ENCODE measurements at regions not wholly inside any gene's neighbourhood (a gene's known extent, or its start where the extent isn't known, plus 50 kb on each side); places are given as distances from the start of the nearest gene placed in this dataset.
A peak's percentile ranks its signal among the peaks of the same experiment; 100 is the strongest.

DNA sequence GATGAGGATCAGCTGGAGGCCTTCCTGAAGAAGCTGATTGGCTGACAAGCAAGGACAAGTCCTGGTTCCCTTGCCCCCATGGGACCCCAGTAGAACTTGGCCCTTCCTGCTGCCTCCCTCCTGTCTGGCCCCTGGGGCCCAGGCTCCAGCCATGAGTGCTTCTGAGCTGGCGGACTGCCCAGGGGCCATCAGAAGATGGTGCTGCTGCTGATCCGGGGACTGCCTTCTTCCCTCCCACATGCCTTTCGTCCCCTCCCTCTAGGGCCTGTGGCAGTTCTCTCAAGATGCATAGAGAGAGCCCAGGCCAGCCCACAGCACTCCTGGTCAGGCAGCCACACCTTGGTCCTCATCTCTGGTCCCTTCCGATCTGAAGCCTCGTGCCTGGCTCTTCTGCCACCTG, 57.9 kb upstream of the PRKACB start:
- Histone ChIP-seq H3K9me3 (ENCODE audit: insufficient read depth, low read length) (no peaks in the 10 kb centered on the region), H3K27me3 (ENCODE audit: low read depth, low read length) (no peaks in the 10 kb centered on the region), H4K20me1 (ENCODE audit: insufficient read depth, low read length) (no peaks in the 10 kb centered on the region), H3K4me3 (ENCODE audit: low read length) (no peak overlapping the region), H3K36me3 (replicated peaks; ENCODE audit: low read depth, low read length) (no peaks in the 10 kb centered on the region), H3K4me2 (ENCODE audit: low read length) (no peak overlapping the region), H2AFZ (ENCODE audit: low read depth, low read length) (no peak overlapping the region), H3K27ac (ENCODE audit: low read length) (no peak overlapping the region), H3K9ac (ENCODE audit: low read length) (no peak overlapping the region), H3K79me2 (ENCODE audit: low read length) (no peaks in the 10 kb centered on the region), H3K4me1 (ENCODE audit: low read length) (no peaks in the 10 kb centered on the region)
- TF ChIP-seq EZH2phosphoT487 (IDR thresholded peaks at IDR 0.05; ENCODE audit: low read depth), result no peak
- TF ChIP-seq, protein P1, sequence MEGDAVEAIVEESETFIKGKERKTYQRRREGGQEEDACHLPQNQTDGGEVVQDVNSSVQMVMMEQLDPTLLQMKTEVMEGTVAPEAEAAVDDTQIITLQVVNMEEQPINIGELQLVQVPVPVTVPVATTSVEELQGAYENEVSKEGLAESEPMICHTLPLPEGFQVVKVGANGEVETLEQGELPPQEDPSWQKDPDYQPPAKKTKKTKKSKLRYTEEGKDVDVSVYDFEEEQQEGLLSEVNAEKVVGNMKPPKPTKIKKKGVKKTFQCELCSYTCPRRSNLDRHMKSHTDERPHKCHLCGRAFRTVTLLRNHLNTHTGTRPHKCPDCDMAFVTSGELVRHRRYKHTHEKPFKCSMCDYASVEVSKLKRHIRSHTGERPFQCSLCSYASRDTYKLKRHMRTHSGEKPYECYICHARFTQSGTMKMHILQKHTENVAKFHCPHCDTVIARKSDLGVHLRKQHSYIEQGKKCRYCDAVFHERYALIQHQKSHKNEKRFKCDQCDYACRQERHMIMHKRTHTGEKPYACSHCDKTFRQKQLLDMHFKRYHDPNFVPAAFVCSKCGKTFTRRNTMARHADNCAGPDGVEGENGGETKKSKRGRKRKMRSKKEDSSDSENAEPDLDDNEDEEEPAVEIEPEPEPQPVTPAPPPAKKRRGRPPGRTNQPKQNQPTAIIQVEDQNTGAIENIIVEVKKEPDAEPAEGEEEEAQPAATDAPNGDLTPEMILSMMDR (IDR thresholded peaks at IDR 0.05; ENCODE audit: low read depth, low read length), result no peak

DNA sequence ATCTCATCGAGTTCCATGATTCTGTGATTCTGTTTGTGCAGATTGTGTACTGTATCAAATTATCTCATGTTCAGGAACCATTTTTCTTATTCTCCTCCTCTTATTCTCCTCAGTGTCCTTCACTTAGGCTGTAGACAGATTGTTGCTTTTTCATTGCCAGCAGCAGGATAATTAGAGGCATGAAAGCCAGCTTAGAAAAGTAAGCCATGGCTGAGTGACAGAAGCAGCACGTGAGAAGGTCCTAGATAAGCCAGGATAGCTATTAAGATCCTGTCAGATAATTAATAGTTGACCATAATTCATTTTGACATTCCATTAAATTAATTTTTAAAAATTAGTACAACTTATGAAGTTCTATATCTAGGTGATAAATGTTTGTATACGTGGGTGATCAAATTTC, 60.8 kb upstream of the PRKACB start:
- H3K4me3 ChIP-seq (ENCODE audit: low read length), result no peak overlapping the region
- no peaks in the 10 kb centered on the region for H3K9me3 ChIP-seq (ENCODE audit: insufficient read depth, low read length)
- no peak overlapping the region for H3K4me2 ChIP-seq (ENCODE audit: low read length)
- H3K79me2 ChIP-seq (ENCODE audit: low read length), result peaks cover 7% of the 10 kb centered on the region; the same call in 1 of the 2 replicates
- no peaks in the 10 kb centered on the region for H3K36me3 ChIP-seq (replicated peaks; ENCODE audit: low read depth, low read length)
- no peaks in the 10 kb centered on the region for H3K27me3 ChIP-seq (ENCODE audit: low read depth, low read length)
- H3K27ac ChIP-seq (ENCODE audit: low read length), result no peak overlapping the region
- H4K20me1 ChIP-seq (ENCODE audit: insufficient read depth, low read length), result no peaks in the 10 kb centered on the region
- no peaks in the 10 kb centered on the region; the same call in 1 of the 2 replicates for H3K4me1 ChIP-seq (ENCODE audit: low read length)
- H2AFZ ChIP-seq (ENCODE audit: low read depth, low read length), result no peak overlapping the region
- TF ChIP-seq, protein P1 (IDR thresholded peaks at IDR 0.05; ENCODE audit: low read depth, low read length), result no peak
- TF ChIP-seq EZH2phosphoT487 (IDR thresholded peaks at IDR 0.05; ENCODE audit: low read depth), result no peak
- H3K9ac ChIP-seq (ENCODE audit: low read length), result no peak overlapping the region

DNA sequence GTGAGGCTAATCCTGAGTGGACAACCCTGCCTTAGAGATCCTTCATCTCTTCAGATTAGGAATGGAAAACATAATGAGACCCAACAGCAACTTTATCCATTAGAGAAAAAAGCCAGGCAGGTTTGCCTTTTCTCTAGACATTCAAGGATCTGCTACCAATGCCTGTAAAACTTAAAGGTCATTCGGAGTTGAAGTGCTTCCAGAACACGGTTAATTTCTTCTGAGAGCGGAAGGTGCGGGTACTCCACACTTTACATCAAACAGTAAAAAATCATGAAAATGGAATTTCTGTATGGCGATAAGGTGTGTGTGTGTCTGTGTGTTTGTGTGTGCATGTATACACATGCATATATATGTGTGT, 65.2 kb upstream of the PRKACB start:
- Histone ChIP-seq H3K79me2 (ENCODE audit: low read length) (peaks cover 17% of the 10 kb centered on the region), H3K36me3 (replicated peaks; ENCODE audit: low read depth, low read length) (peaks cover 5% of the 10 kb centered on the region), H3K4me3 (ENCODE audit: low read length) (peak overlapping the region; percentile 79), H3K27me3 (ENCODE audit: low read depth, low read length) (no peaks in the 10 kb centered on the region), H2AFZ (ENCODE audit: low read depth, low read length) (peak overlapping the region; percentile 79; the same call in 1 of the 2 replicates), H3K4me2 (ENCODE audit: low read length) (peak overlapping the region; percentile 92), H3K27ac (ENCODE audit: low read length) (no peak overlapping the region), H4K20me1 (ENCODE audit: insufficient read depth, low read length) (no peaks in the 10 kb centered on the region), H3K9ac (ENCODE audit: low read length) (peak overlapping the region; percentile 77), H3K9me3 (ENCODE audit: insufficient read depth, low read length) (no peaks in the 10 kb centered on the region), H3K4me1 (ENCODE audit: low read length) (peaks cover 9% of the 10 kb centered on the region)
- TF ChIP-seq EZH2phosphoT487 (IDR thresholded peaks at IDR 0.05; ENCODE audit: low read depth), result no peak
- TF ChIP-seq, protein P1 (IDR thresholded peaks at IDR 0.05; ENCODE audit: low read depth, low read length), result no peak

DNA sequence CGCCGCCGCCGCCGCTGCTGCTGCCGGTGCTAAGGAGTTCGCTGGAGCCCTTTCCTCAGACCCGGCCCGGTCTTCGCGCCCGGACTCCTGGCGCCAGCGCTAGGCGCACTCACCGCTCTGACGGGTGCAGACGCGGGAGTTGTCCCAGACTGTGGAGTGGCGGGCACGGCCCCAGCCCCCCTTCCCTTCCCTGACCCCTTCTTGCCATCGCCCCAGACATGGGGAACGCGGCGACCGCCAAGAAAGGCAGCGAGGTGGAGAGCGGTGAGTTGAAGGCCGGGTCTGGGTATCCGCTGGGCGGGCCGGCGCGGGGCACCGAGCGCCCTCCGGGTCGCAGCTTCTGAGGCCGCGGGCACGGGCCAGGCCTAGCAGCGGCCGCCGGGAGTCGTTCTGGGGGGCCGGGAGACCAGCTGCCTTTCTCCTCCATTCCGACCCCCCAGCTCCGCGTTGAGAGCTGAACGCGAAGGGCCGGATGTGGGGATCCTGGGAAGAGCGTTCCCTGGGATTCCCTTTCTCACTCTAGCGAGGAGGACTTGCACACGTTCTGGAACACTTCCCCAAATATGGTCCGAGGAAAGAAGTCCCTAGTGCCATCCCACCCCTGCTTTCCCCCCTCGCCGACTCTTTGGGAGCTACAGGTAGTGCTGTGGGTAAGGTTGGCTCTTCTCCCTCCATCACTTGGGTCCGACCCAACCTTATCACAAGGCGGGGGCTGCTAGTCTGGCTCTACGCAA, 65.8 kb upstream of the PRKACB start:
- H3K36me3 ChIP-seq (replicated peaks; ENCODE audit: low read depth, low read length), result peaks cover 8% of the 10 kb centered on the region
- peak overlapping the region; percentile 77 for H3K9ac ChIP-seq (ENCODE audit: low read length)
- H3K79me2 ChIP-seq (ENCODE audit: low read length), result peaks cover 17% of the 10 kb centered on the region
- H2AFZ ChIP-seq (ENCODE audit: low read depth, low read length), result peak overlapping the region; percentile 79; the same call in 1 of the 2 replicates
- no peaks in the 10 kb centered on the region for H4K20me1 ChIP-seq (ENCODE audit: insufficient read depth, low read length)
- peak overlapping the region; percentile 79 for H3K4me3 ChIP-seq (ENCODE audit: low read length)
- H3K4me1 ChIP-seq (ENCODE audit: low read length), result peaks cover 9% of the 10 kb centered on the region
- H3K27ac ChIP-seq (ENCODE audit: low read length), result peak overlapping the region; percentile 17; the same call in 1 of the 2 replicates
- no peak for TF ChIP-seq EZH2phosphoT487 (IDR thresholded peaks at IDR 0.05; ENCODE audit: low read depth)
- TF ChIP-seq, protein P1 (IDR thresholded peaks at IDR 0.05; ENCODE audit: low read depth, low read length), result no peak
- H3K4me2 ChIP-seq (ENCODE audit: low read length), result peak overlapping the region; percentile 92
- no peaks in the 10 kb centered on the region for H3K9me3 ChIP-seq (ENCODE audit: insufficient read depth, low read length)
- H3K27me3 ChIP-seq (ENCODE audit: low read depth, low read length), result no peaks in the 10 kb centered on the region

Data from OCI-LY3 (cell line).